Vagina (tissue), 2 donors: ENCODE measurements at regions not wholly inside any gene's neighbourhood (a gene's known extent, or its start where the extent isn't known, plus 50 kb on each side); places are given as distances from the start of the nearest gene placed in this dataset.
"Not testable (repeated sequence)": the region's sequence is repeated elsewhere in the genome, so short reads cannot be mapped to it uniquely, and the experiment has no call there.

Source experiments
- DNase-seq, 2 donors: peaks; one replicate each; pipeline ENCODE4 v3.0.0-alpha.2; 2017; ENCODE audit errors: extremely low spot score in 2 of 2
- H3K27ac ChIP-seq: fragments of 200-600 bp; sonication (generic); one replicate; pipeline ENCODE4 v1.5.1; 2019
- H3K27me3 ChIP-seq: fragments of 200-600 bp; sonication (generic); one replicate; pipeline ENCODE4 v1.5.1; 2019
- H3K36me3 ChIP-seq, 2 donors: fragments of 200-600 bp; sonication (generic); one replicate each; pipeline ENCODE4 v1.5.1; 2017 to 2019
- H3K4me1 ChIP-seq: fragments of 200-600 bp; sonication (generic); one replicate; pipeline ENCODE4 v1.5.1; 2019
- H3K4me3 ChIP-seq, 2 donors: fragments of 200-600 bp; sonication (generic); 1 replicate in 1 of 2; 2 replicates in 1 of 2; pipeline ENCODE4 v1.5.1; 2016 to 2019
- H3K9me3 ChIP-seq: fragments of 200-600 bp; sonication (generic); one replicate; pipeline ENCODE4 v1.5.1; 2019
- POLR2A ChIP-seq, 2 donors: fragments of 450-650 bp; IDR thresholded peaks; one replicate each; pipeline ENCODE4 v1.6.1; 2017; ENCODE audit warnings: antibody characterized with exemption in 2 of 2, mild to moderate bottlenecking in 2 of 2, moderate library complexity in 2 of 2
- POLR2AphosphoS5 ChIP-seq, 2 donors: sonication (generic); formaldehyde crosslinking; IDR thresholded peaks; one replicate each; pipeline ENCODE4 v1.9.0; 2017; ENCODE audit warnings: antibody characterized with exemption in 2 of 2, mild to moderate bottlenecking in 2 of 2, low read depth in 1 of 2; ENCODE audit not compliant: insufficient read depth in 1 of 2
- intact Hi-C: fragments of 100-400 bp; cut with DNase I; formaldehyde crosslinking; loops from one replicate; pipeline ENCODE4 v1.15.1; 2023
- TF ChIP-seq, protein P1 (sequence below), 3 experiments: fragments of 450-650 bp in 2 of 3; fragments of 200-600 bp in 1 of 3; sonication (generic) in 1 of 3; IDR thresholded peaks; one replicate each; pipeline ENCODE4 v1.5.1; 2017 to 2019; ENCODE audit warnings: antibody characterized with exemption in 3 of 3, mild to moderate bottlenecking in 2 of 3, moderate library complexity in 2 of 3

DNA sequence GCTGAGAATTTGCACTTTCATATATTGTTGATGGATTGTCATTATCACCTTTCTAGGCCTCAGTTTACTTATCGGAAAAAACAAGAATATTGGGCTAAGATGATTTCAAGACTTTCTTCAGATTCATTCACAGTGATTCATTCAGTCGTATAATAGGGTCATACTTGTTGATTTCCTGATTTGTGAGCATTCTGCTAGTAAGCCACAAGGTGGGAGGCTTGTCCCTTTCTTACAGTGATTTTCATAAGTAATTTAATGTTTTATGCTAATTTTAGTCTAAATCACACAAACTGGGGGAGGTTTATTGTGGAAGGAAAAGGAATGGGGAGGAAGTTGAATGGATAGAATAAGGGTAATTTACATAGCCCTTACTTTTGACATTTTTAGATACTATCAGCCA, 126.8 kb upstream of the GOLGA6L4 start:
- intact Hi-C loops = no loop called here
- Histone ChIP-seq H3K9me3 (no peaks in the 10 kb centered on the region), H3K27me3 (no peaks in the 10 kb centered on the region), H3K4me3 (no peak overlapping the region), H3K4me1 (no peaks in the 10 kb centered on the region), H3K27ac (no peak overlapping the region), H3K36me3 (no peaks in the 10 kb centered on the region)
- DNase-seq = no peak
- no peak for TF ChIP-seq POLR2A (IDR thresholded peaks at IDR 0.05)
- TF ChIP-seq POLR2AphosphoS5 (IDR thresholded peaks at IDR 0.05; ENCODE audit: insufficient read depth in 1 of 2, low read depth in 1 of 2) = no peak
- TF ChIP-seq, protein P1, sequence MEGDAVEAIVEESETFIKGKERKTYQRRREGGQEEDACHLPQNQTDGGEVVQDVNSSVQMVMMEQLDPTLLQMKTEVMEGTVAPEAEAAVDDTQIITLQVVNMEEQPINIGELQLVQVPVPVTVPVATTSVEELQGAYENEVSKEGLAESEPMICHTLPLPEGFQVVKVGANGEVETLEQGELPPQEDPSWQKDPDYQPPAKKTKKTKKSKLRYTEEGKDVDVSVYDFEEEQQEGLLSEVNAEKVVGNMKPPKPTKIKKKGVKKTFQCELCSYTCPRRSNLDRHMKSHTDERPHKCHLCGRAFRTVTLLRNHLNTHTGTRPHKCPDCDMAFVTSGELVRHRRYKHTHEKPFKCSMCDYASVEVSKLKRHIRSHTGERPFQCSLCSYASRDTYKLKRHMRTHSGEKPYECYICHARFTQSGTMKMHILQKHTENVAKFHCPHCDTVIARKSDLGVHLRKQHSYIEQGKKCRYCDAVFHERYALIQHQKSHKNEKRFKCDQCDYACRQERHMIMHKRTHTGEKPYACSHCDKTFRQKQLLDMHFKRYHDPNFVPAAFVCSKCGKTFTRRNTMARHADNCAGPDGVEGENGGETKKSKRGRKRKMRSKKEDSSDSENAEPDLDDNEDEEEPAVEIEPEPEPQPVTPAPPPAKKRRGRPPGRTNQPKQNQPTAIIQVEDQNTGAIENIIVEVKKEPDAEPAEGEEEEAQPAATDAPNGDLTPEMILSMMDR (IDR thresholded peaks at IDR 0.05) = no peak

DNA sequence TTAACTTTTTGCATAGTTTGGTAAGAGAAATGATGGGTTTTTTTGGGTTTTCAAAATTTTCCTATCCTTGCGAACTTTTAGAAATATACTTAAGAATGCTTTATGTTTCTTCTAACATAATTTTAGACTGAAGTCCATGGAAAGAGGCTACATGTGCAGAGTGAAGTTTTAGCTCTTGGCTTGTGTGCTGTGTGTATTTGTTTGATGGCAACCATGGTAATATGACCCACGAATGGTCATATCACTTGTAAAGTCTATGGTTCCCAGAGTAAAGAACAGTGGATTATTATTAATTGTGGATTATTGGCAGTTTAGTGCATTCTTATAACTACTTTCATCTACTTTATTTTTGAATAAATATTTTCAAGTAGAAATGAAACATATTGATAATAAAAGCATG, 124.0 kb upstream of the GOLGA6L4 start:
- Histone ChIP-seq H3K4me3 (no peak overlapping the region), H3K27me3 (no peaks in the 10 kb centered on the region), H3K27ac (no peak overlapping the region), H3K36me3 (no peaks in the 10 kb centered on the region), H3K4me1 (no peaks in the 10 kb centered on the region), H3K9me3 (no peaks in the 10 kb centered on the region)
- DNase-seq = no peak
- TF ChIP-seq POLR2AphosphoS5 (IDR thresholded peaks at IDR 0.05; ENCODE audit: insufficient read depth in 1 of 2, low read depth in 1 of 2) (no peak), POLR2A (IDR thresholded peaks at IDR 0.05) (no peak)
- TF ChIP-seq, protein P1 (IDR thresholded peaks at IDR 0.05) = no peak
- intact Hi-C loops = no loop called here

DNA sequence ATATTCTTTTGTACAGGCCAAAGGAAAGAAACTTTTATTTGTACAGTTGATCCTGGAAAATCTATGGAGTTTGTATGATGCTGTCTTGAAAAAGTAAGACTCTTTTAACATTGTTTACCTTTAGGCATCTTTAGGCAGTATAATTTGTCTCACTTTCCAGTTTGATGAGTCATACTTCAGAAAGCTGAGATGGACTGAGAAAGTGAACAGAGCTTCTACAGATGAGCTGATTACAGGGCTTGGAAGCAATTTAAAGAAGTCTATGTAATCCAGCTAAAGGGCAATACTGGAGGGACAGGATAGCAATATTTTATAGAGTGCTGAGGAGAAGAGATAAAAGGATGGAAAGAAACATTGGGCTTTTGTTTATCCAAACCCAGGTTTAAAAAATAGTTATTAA, 123.5 kb upstream of the GOLGA6L4 start:
- TF ChIP-seq POLR2A (IDR thresholded peaks at IDR 0.05) (no peak), POLR2AphosphoS5 (IDR thresholded peaks at IDR 0.05; ENCODE audit: insufficient read depth in 1 of 2, low read depth in 1 of 2) (no peak)
- TF ChIP-seq, protein P1 (IDR thresholded peaks at IDR 0.05) = no peak
- no peak overlapping the region for H3K4me3 ChIP-seq
- intact Hi-C loops = no loop called here
- DNase-seq = no peak
- H3K27me3 ChIP-seq = no peaks in the 10 kb centered on the region
- H3K9me3 ChIP-seq = no peaks in the 10 kb centered on the region
- H3K36me3 ChIP-seq = no peaks in the 10 kb centered on the region
- H3K4me1 ChIP-seq = no peaks in the 10 kb centered on the region
- no peak overlapping the region for H3K27ac ChIP-seq

DNA sequence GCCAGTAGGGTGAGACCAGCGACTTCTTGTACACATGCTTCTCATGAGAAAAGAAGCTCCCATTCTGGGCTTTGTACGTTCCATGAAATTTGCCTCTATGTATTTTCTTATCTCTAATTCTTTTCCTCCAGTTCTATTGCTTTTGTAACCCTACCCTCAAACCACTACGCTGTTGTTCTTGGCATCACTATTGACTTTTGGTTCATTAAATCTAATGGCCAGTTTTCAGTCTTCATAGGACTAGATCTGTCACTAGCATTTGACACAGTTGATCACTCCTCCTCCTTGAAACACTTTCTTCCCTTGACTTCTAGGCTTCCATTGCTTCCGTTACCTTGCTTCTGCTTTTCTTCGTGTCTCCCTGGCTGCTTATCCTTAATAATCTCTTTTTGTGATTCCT, 121.7 kb upstream of the GOLGA6L4 start:
- Histone ChIP-seq H3K9me3 (no peaks in the 10 kb centered on the region), H3K4me3 (no peak overlapping the region), H3K27me3 (no peaks in the 10 kb centered on the region), H3K27ac (no peak overlapping the region), H3K4me1 (no peaks in the 10 kb centered on the region), H3K36me3 (no peaks in the 10 kb centered on the region)
- intact Hi-C loops = no loop called here
- DNase-seq = no peak
- TF ChIP-seq, protein P1 (IDR thresholded peaks at IDR 0.05) = no peak
- TF ChIP-seq POLR2A (IDR thresholded peaks at IDR 0.05) = no peak
- TF ChIP-seq POLR2AphosphoS5 (IDR thresholded peaks at IDR 0.05; ENCODE audit: insufficient read depth in 1 of 2, low read depth in 1 of 2) = no peak

DNA sequence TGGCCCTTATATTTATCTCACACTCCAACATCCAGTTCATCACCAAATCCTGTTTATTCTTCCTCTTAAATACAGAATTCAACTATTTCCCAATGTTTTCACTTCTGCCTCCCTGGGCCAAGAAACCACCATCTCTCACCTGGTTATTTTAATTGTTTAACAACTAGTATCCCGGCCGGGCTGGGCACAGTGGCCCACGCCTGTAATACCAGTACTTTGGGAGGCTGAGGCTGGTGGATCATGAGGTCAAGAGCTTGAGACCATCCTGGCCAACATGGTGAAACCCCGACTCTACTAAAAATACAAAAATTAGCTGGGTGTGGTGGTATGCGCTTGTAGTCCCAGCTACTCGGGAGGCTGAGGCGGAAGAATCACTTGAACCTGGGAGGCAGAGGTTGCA, 120.9 kb upstream of the GOLGA6L4 start:
- intact Hi-C loops, H3K9me3 ChIP-seq, H3K27ac ChIP-seq, H3K36me3 ChIP-seq, H3K4me1 ChIP-seq, H3K27me3 ChIP-seq, H3K4me3 ChIP-seq, DNase-seq: not testable (repeated sequence)

DNA sequence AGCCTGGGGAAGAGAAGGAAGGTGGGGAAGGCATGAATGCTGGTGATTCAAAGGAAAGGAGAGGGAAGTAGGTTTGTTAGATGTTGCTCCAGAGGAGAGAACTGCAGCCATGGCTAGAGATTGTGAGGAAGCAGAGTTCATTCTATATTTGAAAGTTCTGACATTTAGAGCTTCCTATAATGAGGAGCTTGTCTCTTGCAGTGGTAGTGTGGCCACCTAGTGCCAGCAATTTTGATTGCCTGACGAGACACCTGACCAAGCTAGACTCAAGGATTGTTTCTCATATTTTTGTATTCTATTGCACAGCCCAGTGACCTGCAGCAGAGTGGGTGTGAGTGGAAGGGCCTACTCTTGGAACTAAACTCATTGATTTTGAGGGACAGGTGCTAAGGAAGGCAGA, 116.2 kb upstream of the GOLGA6L4 start:
- H3K4me1 ChIP-seq, H3K4me3 ChIP-seq, DNase-seq, intact Hi-C loops, H3K27ac ChIP-seq, H3K36me3 ChIP-seq, H3K9me3 ChIP-seq, H3K27me3 ChIP-seq: not testable (repeated sequence)

DNA sequence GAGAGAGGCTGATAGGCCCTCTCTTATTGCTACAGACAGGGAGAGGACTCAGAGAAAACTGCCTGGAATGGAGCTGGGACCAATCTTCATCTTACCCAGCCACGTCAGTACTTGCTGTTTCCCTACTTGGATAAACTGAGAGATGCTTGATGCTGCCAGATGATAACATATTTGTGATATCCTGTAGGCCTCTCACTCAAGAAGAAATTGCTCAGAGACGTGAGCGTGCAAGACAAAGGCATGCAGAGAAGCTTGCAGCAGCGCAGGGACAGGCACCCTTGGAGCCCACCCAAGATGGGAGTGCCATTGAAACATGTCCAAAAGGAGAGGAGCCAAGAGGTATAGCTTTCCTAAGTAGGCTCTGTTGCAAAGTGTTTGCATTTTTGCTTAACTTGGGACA, 114.7 kb upstream of the GOLGA6L4 start:
- H3K27me3 ChIP-seq, H3K4me1 ChIP-seq, H3K4me3 ChIP-seq, H3K9me3 ChIP-seq, H3K27ac ChIP-seq, intact Hi-C loops, DNase-seq, H3K36me3 ChIP-seq: not testable (repeated sequence)

DNA sequence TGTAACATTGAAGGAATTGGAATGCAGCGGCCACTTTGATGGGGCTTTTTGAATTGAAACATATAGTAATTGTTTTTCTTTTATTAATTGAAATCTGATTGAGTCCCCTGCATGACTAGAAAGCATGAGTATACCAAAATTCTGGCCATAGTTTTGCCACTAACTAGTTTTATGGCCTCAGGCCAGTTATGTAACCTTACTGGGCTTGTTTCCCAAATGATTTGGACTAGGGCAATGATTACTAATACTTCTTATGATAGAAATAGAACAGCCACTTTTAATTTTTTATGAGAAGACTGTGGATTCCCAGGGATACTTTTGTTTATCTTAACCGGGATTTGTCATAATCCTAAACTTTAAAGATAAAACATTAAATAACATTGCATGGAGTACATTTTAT, 106.9 kb upstream of the GOLGA6L4 start:
- not testable (repeated sequence) for DNase-seq, H3K4me3 ChIP-seq

DNA sequence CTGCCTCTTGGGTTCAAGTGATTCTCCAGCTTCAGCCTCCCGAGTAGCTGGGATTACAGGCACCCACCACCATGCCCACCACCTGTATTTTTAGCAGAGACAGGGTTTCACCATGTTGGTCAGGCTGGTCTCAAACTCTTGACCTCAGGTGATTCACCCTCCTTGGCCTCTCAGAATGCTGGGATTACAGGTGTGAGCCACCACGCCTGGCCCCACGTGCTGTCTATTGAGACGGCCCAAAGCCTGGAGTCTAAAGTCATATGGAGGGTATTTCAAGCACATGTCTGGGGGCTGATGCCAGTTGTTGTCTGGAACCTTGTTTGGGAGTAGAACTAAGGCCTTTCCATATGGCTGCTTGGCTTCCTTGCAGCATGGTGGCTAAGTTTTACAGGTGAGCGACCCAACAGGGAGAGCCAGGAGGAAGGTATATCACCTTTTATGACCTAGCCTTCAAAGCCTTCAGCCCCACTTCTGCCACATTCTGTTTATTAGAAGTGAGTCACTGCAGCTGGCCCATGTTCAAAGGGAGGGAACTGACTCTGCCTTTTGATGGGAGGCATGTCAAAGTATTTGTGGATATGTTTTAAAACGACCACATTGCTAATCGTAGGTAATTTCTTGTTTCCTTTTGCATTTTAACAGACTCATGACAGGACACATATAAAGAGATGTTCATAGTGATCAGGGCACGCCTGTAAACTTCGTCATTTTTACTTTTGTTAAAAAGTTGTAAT, 105.3 kb upstream of the GOLGA6L4 start:
- H3K4me1 ChIP-seq, intact Hi-C loops, H3K9me3 ChIP-seq, H3K27ac ChIP-seq, H3K27me3 ChIP-seq, DNase-seq, H3K4me3 ChIP-seq, H3K36me3 ChIP-seq: not testable (repeated sequence)

More for the DNA sequence above, 106.9 kb upstream of the GOLGA6L4 start:
- H3K27ac ChIP-seq, H3K27me3 ChIP-seq, H3K9me3 ChIP-seq, H3K36me3 ChIP-seq, H3K4me1 ChIP-seq, intact Hi-C loops: not testable (repeated sequence)
